NCI-H1105 treated with DMSO at 0.1 percent for 48 hours (cell line): ENCODE measurements at regions not wholly inside any gene's neighbourhood (a gene's known extent, or its start where the extent isn't known, plus 50 kb on each side); places are given as distances from the start of the nearest gene placed in this dataset.
A peak's percentile ranks its signal among the peaks of the same experiment; 100 is the strongest.

Experiments
- DNase-seq: peaks from one replicate; lab custom pipeline; 2025; lab: John Stamatoyannopoulos, UW

DNA sequence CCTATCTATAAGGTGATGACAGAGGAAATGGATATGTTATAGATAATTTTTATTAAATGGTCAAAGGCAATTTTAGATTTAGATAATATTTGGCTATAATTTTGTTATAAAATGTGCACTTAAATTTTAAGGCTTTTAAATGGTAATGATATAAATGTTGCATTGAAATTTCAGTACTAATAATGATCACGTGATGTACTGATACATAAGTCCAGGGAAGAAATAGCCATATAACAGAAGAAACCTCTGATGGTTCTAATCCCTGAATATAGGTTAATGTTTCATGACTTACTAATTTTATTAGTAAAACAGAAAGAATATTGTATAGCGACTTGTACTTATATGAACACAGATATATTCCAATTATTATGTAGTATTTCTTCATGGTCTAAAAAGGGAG is 211.9 kb downstream of the SOCS6 start:
- no peak for DNase-seq

DNA sequence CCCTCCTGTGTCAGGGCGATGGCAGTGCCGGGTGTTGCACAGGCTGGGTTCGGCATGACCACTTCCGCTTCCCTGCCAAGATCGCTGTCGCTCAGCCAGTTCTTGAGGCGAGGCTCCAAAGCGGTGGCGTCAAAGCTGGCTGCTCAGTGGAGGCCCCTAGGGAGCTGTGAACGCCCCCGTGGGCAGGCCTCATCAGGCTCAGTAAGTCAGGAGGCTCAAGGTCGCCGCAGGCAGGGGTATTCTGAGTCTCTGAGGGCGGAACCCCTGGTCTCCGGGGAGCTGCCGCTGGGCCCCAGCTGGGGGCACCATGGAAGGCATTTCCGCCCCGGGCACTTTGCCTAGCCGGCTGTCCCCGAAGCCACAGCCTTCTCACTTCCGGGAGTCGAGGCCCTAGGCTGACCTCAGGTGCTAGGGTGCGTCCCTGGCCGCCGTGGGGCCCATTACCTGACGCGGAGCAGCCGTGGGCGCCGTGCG is 210.4 kb downstream of the SOCS6 start:
- no peak for DNase-seq

DNA sequence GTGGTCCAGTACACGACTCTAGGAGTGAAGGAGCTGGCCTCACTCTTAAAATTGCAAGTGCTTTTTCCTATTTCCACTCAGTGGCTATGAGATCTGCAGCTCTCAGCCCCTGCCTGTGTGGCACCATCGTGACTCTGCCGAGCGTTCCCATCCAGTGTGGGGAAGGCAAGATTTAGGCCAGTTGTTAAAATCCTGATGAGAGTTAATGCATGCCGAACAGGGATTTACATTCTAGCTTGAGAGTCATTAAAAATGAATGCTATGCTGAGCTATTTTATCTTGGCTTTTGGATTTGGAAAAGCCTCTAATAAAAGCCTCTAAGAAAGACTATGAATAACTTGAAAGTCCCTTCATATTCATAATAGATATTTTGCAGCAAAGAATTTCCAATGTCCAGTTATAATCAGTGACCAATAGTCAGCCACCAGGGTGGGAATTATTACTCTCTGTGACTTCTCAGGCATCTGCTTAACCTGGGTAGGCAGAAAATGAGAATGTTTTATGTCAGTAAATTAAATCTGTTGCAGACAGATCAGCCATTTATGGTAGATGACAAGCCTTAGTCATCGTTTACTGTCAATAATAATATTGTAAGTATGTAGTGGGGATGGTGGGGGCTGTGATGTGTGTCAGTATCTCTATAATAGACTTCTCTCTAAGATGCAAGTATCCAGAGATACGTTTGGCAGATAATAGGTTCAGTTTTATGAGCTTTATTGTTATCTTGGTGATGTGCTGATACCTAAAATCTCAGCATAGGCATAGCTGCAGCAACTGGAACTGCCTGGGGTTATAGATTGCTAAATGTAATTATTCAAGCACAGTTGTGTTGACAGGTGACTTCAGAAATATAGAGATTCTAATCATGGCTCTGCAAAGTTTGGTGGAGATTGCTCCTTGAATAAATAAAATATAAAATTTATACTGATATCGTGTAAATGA is 207.8 kb downstream of the SOCS6 start:
- no peak for DNase-seq

GRCh38 chr18:70494524-70494923 is 205.7 kb downstream of the SOCS6 start:
- no peak for DNase-seq

GRCh38 chr18:70493461-70493860 is 204.6 kb downstream of the SOCS6 start:
- no peak for DNase-seq

DNA sequence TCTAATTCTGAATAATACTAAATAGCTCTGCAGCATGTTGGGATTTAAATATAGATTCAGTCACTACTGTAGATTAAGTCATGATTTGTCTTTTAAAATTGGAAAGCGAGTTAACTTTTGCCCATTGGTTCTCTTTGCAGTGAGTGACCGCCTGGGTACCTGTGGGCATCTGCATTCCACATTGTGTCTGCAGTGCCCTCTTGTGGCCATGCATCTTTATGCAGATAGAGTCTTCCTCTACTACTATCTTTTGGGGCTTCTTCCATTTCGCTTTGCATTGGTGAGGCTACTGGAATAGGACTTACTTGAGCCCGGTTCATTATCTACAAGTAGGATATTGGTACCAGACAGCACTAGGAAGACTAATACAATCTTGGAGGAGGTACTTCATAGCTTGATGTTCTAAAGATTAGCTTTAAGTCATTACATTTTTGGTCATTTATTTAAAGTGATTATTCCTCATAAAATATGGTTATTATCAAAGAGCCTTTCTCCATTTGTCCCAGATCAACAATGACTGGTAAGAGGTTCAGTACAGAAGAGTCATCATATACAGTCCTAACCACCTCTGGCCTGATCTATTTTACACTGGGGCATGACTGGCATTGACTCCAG is 203.0 kb downstream of the SOCS6 start:
- DNase-seq = peak; percentile 62

DNA sequence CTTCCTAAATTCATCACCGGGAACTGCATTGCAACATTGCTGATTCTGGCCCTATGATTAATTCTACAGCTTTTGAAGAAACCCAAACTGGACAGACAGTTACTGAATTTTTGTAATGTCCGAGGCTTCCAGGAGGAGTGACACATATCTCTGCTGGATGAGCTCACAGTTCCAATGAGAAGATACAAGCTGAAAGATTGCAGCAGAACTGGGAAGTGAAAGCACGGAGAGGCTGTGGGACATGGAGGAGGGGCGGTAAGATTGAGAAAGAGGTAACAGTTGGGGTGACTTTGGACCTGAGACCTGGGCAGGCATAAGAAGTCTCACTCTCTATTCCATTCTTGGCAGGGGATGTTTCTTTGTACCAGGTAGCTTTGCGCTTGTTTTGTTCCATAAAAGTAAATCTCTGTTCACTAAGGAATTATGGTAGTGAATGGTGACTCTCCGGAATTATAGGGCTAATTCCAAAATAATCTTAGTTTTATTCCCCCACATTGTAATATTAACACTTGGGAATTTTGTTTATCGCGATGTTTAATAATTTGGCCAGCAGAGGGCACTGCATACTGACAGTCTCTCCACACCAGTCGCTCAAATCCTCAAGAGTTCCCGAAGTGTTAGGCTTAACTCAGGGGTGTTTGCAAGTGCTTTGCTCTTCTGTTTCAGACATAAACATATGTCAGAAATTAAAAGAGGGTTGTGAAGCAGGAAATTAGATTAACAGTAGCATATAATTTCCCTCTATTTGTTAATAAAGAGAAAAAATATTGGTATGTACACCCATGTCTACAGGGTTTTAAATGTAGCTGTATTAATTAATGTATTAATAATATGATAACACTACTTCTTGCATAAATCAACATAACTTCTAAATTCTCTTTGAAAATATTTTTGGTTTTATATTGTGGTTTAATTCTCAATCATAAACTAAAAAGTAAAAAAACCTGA is 201.4 kb downstream of the SOCS6 start:
- peak; percentile 73 for DNase-seq

- no peak for DNase-seq
Observed at GRCh38 chr18:70489571-70489970, 200.7 kb downstream of the SOCS6 start.

DNA sequence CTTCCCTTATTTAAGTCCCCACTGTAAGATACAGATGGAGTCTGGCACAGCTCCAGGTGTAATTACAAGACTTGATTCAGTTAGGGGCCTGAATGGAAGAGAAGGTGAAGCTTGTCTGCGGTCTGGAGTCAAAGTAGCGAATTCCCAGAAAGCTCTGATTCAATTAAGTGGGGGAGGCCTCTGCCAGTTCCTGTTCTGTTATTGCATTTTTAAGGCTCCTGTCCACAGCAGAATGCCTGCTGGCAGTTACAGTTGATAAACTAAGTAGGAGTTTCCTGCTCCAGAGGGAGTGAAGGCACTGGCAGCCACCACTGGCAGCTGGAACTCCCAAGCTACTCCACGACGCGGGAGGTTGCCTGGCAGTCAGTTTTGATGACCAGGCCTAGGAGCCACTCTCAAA is 181.1 kb downstream of the SOCS6 start:
- DNase-seq = peak; percentile 60

GRCh38 chr18:70468861-70469547 is 180.2 kb downstream of the SOCS6 start:
- no peak for DNase-seq

DNA sequence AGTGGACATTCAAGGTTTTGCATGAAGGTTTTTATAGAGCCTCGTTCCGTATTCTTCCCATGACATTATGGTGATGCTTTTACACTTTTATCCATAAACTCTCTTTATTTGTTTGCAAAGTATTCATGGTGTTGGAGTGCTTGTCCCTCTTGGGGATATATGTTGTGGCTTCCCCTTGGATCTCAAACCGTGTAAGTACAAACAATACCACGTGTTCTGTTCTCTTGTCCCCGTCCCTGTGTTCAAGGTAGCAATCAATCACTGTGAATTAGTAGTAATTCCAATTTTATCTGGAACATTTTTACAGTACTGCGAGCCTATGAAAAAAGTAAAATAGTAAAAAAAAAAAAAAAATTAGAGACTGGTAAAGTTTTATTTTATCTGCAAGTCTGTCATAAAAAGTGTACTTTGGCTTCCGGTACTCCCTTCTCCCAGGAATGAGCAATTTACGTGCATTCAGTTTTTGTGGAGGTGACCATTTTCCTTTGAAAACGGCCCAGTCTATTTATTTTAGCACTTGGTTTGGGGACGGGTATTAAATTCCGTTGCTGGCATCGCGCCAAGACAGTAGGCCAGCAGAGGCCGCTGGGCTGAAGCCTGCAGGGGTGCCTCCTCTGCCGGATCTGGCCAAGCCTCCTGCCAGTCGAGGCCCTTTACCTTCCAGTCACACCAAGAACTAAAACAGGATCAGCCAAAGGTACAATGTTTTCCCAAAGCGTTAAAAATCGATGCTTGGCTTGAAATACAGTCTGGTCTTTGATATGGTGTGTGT is 175.7 kb downstream of the SOCS6 start:
- DNase-seq = peak; percentile 82

DNA sequence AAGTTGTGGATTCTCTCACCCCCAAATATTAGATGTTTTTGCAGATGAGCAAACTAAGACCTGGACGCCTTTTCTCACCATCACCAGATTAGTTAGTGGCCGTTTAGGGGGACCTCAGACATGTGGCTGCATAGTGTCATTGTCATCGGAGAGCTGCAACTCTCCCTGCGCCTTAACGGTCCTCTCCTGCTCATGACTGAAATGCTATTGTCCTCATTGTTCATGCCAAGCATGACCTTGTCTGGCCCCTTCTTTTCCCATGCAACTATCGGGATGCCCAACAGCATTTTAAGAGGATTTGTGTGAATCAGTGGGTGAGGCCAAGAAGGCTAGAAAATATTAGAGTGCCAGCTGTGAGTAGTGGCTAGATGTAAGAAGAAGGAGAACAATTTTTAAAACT is 174.2 kb downstream of the SOCS6 start:
- no peak for DNase-seq

DNA sequence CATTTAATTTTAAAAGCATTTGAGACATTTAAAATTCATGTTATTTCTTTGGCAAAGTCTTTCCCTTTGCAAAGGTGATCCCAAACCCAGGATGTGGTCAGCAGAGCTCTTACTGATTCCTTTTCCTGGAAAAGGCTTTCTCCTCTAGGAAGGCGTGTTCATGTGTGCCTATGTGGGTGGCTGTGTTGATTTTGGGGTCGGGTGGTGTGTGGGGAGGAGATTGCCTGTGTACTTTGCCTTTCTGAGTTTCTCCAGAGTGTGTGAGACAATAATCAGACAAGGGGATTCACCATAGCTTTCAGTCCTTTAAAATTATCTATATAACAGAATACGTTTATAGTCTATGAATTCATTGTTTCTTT is 173.2 kb downstream of the SOCS6 start:
- DNase-seq = no peak

DNA sequence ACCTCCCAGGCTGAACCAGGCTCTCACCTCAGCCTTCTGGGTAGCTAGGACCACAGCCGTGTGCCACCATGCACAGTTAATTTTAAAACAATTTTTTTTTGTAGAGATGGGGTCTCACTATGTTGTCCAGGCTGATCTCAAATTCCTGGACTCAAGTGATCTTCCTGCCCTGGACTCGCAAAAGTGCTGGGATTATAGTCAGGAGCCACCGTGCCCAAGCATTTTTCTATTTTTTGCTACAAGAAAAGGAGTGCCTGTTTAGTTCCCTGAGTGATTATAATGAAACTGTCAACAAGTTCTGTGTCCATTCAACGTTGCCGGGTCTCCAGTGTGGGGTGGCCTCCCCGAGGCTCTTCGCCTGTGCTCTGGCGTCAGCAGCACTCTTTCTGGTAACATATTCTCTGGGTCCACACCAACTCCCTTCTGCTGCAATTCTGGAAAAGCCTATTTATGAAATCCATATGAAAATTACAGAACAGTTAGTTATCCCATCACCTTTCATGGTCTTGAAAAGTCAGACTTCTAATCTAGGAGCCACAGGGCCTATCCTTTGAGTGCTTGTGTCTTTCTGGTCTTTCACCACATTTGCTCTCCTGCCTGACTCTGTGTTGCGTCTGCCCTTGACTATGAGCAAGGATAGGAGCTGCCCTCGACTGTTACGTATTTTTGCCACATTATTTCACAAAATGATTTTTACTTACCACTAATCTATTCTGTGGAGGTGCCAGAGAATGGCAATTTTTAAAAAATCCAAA is 172.7 kb downstream of the SOCS6 start:
- DNase-seq = no peak

GRCh38 chr18:70459731-70460130 is 170.9 kb downstream of the SOCS6 start:
- DNase-seq = no peak

GRCh38 chr18:70459251-70459650 is 170.4 kb downstream of the SOCS6 start:
- no peak for DNase-seq

DNA sequence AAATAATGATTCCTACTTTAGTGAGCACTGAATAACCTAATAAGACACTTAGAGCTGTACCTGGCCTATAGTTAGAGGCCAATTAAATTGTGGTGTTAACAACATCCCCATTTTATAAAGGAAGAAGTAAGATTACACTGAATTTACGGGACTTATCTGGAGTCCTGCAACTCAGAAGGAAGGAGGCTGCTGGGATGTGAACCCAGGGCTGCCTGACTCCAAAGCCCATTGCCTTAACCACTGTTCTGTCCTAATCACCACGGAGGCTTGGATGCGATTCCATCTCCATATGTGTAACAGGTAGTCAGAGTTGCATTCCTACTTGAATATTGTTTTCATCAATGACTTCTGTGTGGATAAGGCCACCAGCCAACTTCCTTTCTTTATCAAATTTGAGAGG is 168.9 kb downstream of the SOCS6 start:
- no peak for DNase-seq

GRCh38 chr18:70457223-70457622 is 168.4 kb downstream of the SOCS6 start:
- no peak for DNase-seq

DNA sequence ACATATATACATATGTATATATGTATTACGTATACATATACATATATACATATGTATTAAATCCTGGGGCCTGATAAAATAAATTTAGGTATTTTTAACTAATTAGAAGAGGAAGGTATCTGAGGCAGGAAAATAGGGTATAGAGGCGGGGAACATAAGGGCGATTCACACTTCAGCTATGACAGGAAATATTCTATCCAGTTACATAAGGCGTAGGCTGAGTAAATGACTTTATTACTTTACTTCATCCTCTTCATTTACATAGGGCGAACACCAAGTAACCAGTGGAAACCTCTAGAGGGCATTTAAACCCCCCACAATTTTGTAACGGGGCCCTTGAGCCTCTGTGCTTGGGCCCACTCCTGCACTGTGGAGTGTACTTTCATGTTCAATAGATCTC is 167.5 kb downstream of the SOCS6 start:
- DNase-seq = no peak

- DNase-seq = no peak
Observed at GRCh38 chr18:70455731-70456130, 166.9 kb downstream of the SOCS6 start.
